Upper lobe of right lung (tissue), 1 donor: ENCODE measurements at regions not wholly inside any gene's neighbourhood (a gene's known extent, or its start where the extent isn't known, plus 50 kb on each side); places are given as distances from the start of the nearest gene placed in this dataset.

Experiments used
- ATAC-seq: fragments of 200-7000 bp; cut with Tn5 transposase; one replicate; pipeline ENCODE4 v1.9.1; 2020; ENCODE audit warnings: mild to moderate bottlenecking, moderate library complexity
- DNase-seq: peaks from one replicate; pipeline ENCODE4 v3.0.0-alpha.2; 2020
- H3K27ac ChIP-seq: fragments of 200-600 bp; one replicate; pipeline ENCODE4 v1.8.0; 2022
- H3K27me3 ChIP-seq: fragments of 200-600 bp; one replicate; pipeline ENCODE4 v1.8.0; 2022; ENCODE audit warnings: mild to moderate bottlenecking
- H3K36me3 ChIP-seq: fragments of 200-600 bp; one replicate; pipeline ENCODE4 v1.8.0; 2022
- H3K4me1 ChIP-seq: fragments of 200-600 bp; one replicate; pipeline ENCODE4 v1.8.0; 2022
- H3K4me3 ChIP-seq: fragments of 200-600 bp; one replicate; pipeline ENCODE4 v1.8.0; 2022; ENCODE audit warnings: mild to moderate bottlenecking
- H3K9me3 ChIP-seq: fragments of 200-600 bp; one replicate; pipeline ENCODE4 v1.8.0; 2022
- intact Hi-C: fragments of 100-400 bp; cut with DNase I; formaldehyde crosslinking; loops from one replicate; pipeline ENCODE4 v1.11.0; 2022
- TF ChIP-seq, protein P1 (sequence below): fragments of 200-600 bp; IDR thresholded peaks from one replicate; pipeline ENCODE4 v1.8.0; 2022; ENCODE audit warnings: antibody characterized with exemption
- donor health status: DM: no; HTN: yes; CAD: no; lungs with severe emphysema.

DNA sequence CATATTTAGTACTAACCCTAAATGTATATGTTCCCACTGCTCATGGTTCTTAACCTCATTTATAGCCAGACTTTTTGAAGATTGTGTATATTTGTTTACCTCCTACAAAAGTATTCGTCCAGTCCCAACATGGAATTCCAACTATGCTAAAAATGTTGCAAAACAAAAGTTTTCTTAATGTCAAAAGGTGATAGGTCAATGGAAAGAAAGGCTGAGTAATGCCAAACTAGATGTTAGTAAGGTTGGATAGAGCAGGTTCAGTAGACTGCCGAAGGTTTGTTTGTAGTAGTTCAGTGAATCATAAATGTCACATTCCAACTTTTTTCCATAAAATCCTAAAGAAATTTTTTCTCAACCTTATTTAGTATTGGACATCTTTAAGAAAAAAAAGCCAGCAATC, 874.5 kb downstream of the FLRT2 start:
- Histone ChIP-seq H3K9me3 (no peaks in the 10 kb centered on the region), H3K36me3 (no peaks in the 10 kb centered on the region), H3K27me3 (no peaks in the 10 kb centered on the region), H3K4me3 (no peak overlapping the region), H3K4me1 (no peaks in the 10 kb centered on the region), H3K27ac (no peak overlapping the region)
- intact Hi-C loops, result no loop called here
- DNase-seq (no peak), ATAC-seq (no peak)
- TF ChIP-seq, protein P1, sequence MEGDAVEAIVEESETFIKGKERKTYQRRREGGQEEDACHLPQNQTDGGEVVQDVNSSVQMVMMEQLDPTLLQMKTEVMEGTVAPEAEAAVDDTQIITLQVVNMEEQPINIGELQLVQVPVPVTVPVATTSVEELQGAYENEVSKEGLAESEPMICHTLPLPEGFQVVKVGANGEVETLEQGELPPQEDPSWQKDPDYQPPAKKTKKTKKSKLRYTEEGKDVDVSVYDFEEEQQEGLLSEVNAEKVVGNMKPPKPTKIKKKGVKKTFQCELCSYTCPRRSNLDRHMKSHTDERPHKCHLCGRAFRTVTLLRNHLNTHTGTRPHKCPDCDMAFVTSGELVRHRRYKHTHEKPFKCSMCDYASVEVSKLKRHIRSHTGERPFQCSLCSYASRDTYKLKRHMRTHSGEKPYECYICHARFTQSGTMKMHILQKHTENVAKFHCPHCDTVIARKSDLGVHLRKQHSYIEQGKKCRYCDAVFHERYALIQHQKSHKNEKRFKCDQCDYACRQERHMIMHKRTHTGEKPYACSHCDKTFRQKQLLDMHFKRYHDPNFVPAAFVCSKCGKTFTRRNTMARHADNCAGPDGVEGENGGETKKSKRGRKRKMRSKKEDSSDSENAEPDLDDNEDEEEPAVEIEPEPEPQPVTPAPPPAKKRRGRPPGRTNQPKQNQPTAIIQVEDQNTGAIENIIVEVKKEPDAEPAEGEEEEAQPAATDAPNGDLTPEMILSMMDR, result no peak

DNA sequence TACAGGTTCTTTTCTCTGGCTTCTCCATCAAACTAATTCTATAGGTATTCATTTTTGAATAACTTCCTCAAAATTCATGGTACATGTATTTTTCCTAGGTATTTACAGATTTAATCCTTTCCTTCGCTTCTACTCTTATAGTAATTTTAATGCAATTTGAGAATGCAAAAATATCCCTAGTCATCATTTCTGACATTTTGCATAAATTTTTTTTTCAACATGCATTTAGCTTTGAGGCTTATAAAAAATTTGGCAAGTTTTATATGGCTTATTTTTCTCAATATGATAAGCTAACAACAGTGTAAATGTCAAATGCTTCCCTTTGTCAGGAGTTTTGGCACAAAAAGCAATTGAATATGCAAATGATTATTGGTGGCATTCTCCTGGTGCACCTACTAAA, 872.6 kb downstream of the FLRT2 start:
- Histone ChIP-seq H3K9me3 (no peaks in the 10 kb centered on the region), H3K27ac (no peak overlapping the region), H3K27me3 (no peaks in the 10 kb centered on the region), H3K36me3 (no peaks in the 10 kb centered on the region), H3K4me3 (no peak overlapping the region), H3K4me1 (no peaks in the 10 kb centered on the region)
- ATAC-seq, result no peak
- TF ChIP-seq, protein P1, result no peak
- DNase-seq, result no peak
- intact Hi-C loops, result no loop called here

DNA sequence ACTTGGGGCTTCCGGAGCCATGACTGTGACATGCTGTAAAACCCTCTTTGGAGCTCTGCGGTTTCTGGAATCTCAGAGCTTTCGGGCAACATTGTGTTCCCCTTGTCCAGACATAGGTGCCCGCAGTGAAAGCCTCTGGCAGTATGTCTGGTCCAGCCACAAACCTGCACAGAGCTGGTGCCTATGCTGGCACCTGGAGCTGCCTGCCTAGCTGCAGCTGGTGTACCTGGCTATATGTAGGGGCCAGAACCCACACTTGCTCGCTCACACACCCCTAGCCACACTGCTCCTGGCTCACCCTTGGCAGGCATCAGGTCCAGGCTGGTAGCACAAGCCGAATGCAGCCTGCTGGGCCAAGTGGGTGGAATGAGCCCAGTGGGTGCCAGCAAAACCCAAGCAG, 861.1 kb downstream of the FLRT2 start:
- Histone ChIP-seq H3K27ac (no peak overlapping the region), H3K27me3 (no peaks in the 10 kb centered on the region), H3K36me3 (no peaks in the 10 kb centered on the region), H3K4me3 (no peak overlapping the region), H3K4me1 (no peaks in the 10 kb centered on the region), H3K9me3 (no peaks in the 10 kb centered on the region)
- no peak for DNase-seq
- intact Hi-C loops, result no loop called here
- ATAC-seq, result no peak
- TF ChIP-seq, protein P1, result no peak

DNA sequence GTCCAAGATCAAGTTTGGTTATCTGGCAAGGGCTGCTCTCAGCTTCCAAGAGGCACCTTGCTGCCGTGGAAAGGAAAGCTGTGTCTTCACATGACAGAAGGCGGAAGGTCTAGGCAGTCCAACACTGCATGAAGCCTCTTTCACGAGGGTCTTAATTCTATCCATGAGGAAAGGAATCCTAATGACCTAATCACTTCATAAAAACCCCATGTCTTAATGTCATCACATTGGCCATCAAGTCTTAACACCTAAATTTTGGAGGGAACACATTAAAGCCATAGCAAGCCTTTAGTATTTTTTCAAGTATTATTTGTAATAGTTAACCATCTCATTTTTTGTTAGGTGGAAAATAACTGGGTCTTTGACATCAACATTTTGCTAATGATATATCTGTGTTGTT, 858.3 kb downstream of the FLRT2 start:
- TF ChIP-seq, protein P1, result no peak
- Histone ChIP-seq H3K4me3 (no peak overlapping the region), H3K27me3 (no peaks in the 10 kb centered on the region), H3K9me3 (no peaks in the 10 kb centered on the region), H3K27ac (no peak overlapping the region), H3K36me3 (no peaks in the 10 kb centered on the region), H3K4me1 (no peaks in the 10 kb centered on the region)
- DNase-seq (no peak), ATAC-seq (no peak)
- intact Hi-C loops, result no loop called here

DNA sequence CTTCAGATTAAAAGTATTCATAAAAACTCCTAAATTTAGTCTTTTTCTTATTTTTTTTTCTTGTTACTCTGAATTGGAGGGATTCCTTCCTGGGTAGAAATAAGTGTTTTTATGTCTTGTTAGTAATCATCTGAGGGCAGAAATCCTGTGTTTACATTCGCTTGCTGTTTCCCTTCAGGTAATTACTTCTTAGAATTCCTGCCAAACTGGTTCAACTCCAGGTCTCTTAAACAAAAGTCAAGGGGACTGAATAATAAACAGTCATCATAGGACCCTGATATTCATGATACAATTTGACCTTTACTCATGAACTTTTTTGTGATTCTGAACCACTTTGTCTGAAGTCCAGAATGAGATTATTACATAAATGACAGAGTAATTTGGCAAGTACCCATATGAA, 843.9 kb downstream of the FLRT2 start:
- DNase-seq (no peak), ATAC-seq (no peak)
- Histone ChIP-seq H3K27ac (no peak overlapping the region), H3K36me3 (no peaks in the 10 kb centered on the region), H3K27me3 (no peaks in the 10 kb centered on the region), H3K4me1 (no peaks in the 10 kb centered on the region), H3K9me3 (no peaks in the 10 kb centered on the region), H3K4me3 (no peak overlapping the region)
- TF ChIP-seq, protein P1, result no peak
- intact Hi-C loops, result no loop called here

DNA sequence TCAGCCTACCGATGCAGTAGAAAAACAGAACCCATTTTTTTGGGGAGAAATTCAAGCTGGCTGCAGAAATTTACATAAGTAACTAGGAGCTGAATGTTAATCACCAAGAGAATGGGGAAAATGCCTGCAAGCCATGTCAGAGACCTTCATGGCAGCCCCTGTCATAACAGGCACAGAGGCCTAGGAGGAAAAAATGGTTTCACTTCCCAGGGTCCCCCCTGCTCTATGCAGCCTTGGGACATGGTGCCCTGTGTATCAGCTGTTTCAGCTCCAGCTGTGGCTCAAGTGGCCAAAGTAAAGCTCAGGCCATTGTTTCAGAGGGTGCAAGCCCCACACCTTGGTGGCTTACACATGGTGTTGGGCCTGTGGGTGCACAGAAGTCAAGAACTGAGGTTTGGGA, 842.5 kb downstream of the FLRT2 start:
- no peaks in the 10 kb centered on the region for H3K27me3 ChIP-seq
- ATAC-seq (no peak), DNase-seq (no peak)
- H3K36me3 ChIP-seq, result no peaks in the 10 kb centered on the region
- no peak overlapping the region for H3K4me3 ChIP-seq
- intact Hi-C loops, result no loop called here
- TF ChIP-seq, protein P1, result no peak
- no peaks in the 10 kb centered on the region for H3K4me1 ChIP-seq
- no peak overlapping the region for H3K27ac ChIP-seq
- no peaks in the 10 kb centered on the region for H3K9me3 ChIP-seq
